ENCODE measurements at regions not wholly inside any gene's neighbourhood (a gene's known extent, or its start where the extent isn't known, plus 50 kb on each side); places are given as distances from the start of the nearest gene placed in this dataset.

GRCh38 chr6:41475164-41475563 lies 71.0 kb upstream of the FOXP4 start:
- Histone ChIP-seq H3K4me2 (ENCODE audit: control insufficient read depth, extremely low read depth, insufficient read depth, low read depth, low read length) (no peak overlapping the region), H2AFZ (ENCODE audit: control insufficient read depth, low read length) (no peak overlapping the region), H3K4me1 (ENCODE audit: control insufficient read depth, extremely low read depth, insufficient read depth, low read length) (no peaks in the 10 kb centered on the region), H3K79me2 (ENCODE audit: control insufficient read depth, insufficient read depth, low read length) (no peaks in the 10 kb centered on the region), H3K36me3 (ENCODE audit: control insufficient read depth in 2 of 2, extremely low read depth in 1 of 2, insufficient read depth in 2 of 2, low read length in 2 of 2) (no peaks in the 10 kb centered on the region), H3K27ac (ENCODE audit: control insufficient read depth, insufficient read depth, low read length) (no peak overlapping the region), H3K9me1 (ENCODE audit: control insufficient read depth, extremely low read depth, insufficient read depth, low read length) (no peaks in the 10 kb centered on the region), H3K9me3 (ENCODE audit: control insufficient read depth, low read depth, low read length) (no peaks in the 10 kb centered on the region), H4K20me1 (ENCODE audit: control insufficient read depth, extremely low read depth, insufficient read depth, low read length) (no peaks in the 10 kb centered on the region), H3K27me3 (ENCODE audit: control insufficient read depth, extremely low read depth, insufficient read depth, low read length) (peaks cover 41% of the 10 kb centered on the region), H3K4me3 (ENCODE audit: control insufficient read depth in 2 of 3, extremely low read depth in 1 of 3, insufficient read depth in 2 of 3, low read depth in 1 of 3, low read length in 3 of 3) (no peak overlapping the region), H3K9ac (ENCODE audit: control insufficient read depth, extremely low read depth, insufficient read depth, low read length) (no peak overlapping the region)
- dilution Hi-C loops (cut with MboI; ENCODE audit: extremely low pct_ligation_motif_present, low sequenced_read_pairs) = no loop called here
- DNase-seq (ENCODE audit: low read depth, low spot score) (no peak), FAIRE-seq (no peak)
- TF ChIP-seq CTCF (optimal IDR thresholded peaks at IDR 0.05 in 1 of 3, IDR thresholded peaks at IDR 0.05 in 1 of 3, conservative IDR thresholded peaks at IDR 0.05 in 1 of 3; ENCODE audit: extremely low read depth in 1 of 3, insufficient read depth in 2 of 3, low read length in 3 of 3) (no peak), EZH2 (IDR thresholded peaks at IDR 0.05; ENCODE audit: low read length) (no peak)

GRCh38 chr6:41475737-41476357 lies 70.3 kb upstream of the FOXP4 start:
- no peak overlapping the region for H3K4me3 ChIP-seq (ENCODE audit: control insufficient read depth in 2 of 3, extremely low read depth in 1 of 3, insufficient read depth in 2 of 3, low read depth in 1 of 3, low read length in 3 of 3)
- no peaks in the 10 kb centered on the region for H3K36me3 ChIP-seq (ENCODE audit: control insufficient read depth in 2 of 2, extremely low read depth in 1 of 2, insufficient read depth in 2 of 2, low read length in 2 of 2)
- no peaks in the 10 kb centered on the region for H3K9me1 ChIP-seq (ENCODE audit: control insufficient read depth, extremely low read depth, insufficient read depth, low read length)
- no peak for FAIRE-seq
- dilution Hi-C loops (cut with MboI; ENCODE audit: extremely low pct_ligation_motif_present, low sequenced_read_pairs) = no loop called here
- no peak overlapping the region for H3K27ac ChIP-seq (ENCODE audit: control insufficient read depth, insufficient read depth, low read length)
- no peak overlapping the region for H3K9ac ChIP-seq (ENCODE audit: control insufficient read depth, extremely low read depth, insufficient read depth, low read length)
- peaks cover 35% of the 10 kb centered on the region for H3K27me3 ChIP-seq (ENCODE audit: control insufficient read depth, extremely low read depth, insufficient read depth, low read length)
- H3K4me2 ChIP-seq (ENCODE audit: control insufficient read depth, extremely low read depth, insufficient read depth, low read depth, low read length) = no peak overlapping the region
- no peak for DNase-seq (ENCODE audit: low read depth, low spot score)
- no peaks in the 10 kb centered on the region for H4K20me1 ChIP-seq (ENCODE audit: control insufficient read depth, extremely low read depth, insufficient read depth, low read length)
- H3K9me3 ChIP-seq (ENCODE audit: control insufficient read depth, low read depth, low read length) = no peaks in the 10 kb centered on the region
- H3K79me2 ChIP-seq (ENCODE audit: control insufficient read depth, insufficient read depth, low read length) = no peaks in the 10 kb centered on the region
- TF ChIP-seq CTCF (optimal IDR thresholded peaks at IDR 0.05 in 1 of 3, IDR thresholded peaks at IDR 0.05 in 1 of 3, conservative IDR thresholded peaks at IDR 0.05 in 1 of 3; ENCODE audit: extremely low read depth in 1 of 3, insufficient read depth in 2 of 3, low read length in 3 of 3) = no peak
- no peak for TF ChIP-seq EZH2 (IDR thresholded peaks at IDR 0.05; ENCODE audit: low read length)
- no peaks in the 10 kb centered on the region for H3K4me1 ChIP-seq (ENCODE audit: control insufficient read depth, extremely low read depth, insufficient read depth, low read length)
- H2AFZ ChIP-seq (ENCODE audit: control insufficient read depth, low read length) = no peak overlapping the region

Data from keratinocyte (primary cell).